IMR-90 (cell line): ENCODE measurements at regions not wholly inside any gene's neighbourhood (a gene's known extent, or its start where the extent isn't known, plus 50 kb on each side); places are given as distances from the start of the nearest gene placed in this dataset.

Experiments
- ATAC-seq: fragments of 200-7000 bp; cut with Tn5 transposase; 2 replicates; pipeline ENCODE4 v1.9.1; 2020; ENCODE audit warnings: low read depth, mild to moderate bottlenecking, moderate library complexity
- BruUV-seq: library from RNA; stranded (reverse); fragments of 400-500 nt; replicated peaks from 2 replicates; lab custom pipeline; 2021; lab: Mats Ljungman, UMichigan
- CTCF ChIA-PET: fragments of 300-600 bp; formaldehyde crosslinking; extraction: SDS; loops from one replicate; lab custom pipeline; 2021; ENCODE audit warnings: antibody characterized with exemption; lab: Yijun Ruan, JAX
- POLR2A ChIA-PET: fragments of 300-600 bp; sonication (Branson Sonifier 250); formaldehyde crosslinking; loops from one replicate; lab custom pipeline; 2022; ENCODE audit warnings: antibody characterized with exemption; ENCODE audit not compliant: unreplicated experiment; lab: Charles Lee
- DNase-seq: peaks from one replicate; pipeline ENCODE4 v3.0.0; 2013
- H2AFZ ChIP-seq: replicated peaks from 2 replicates; pipeline ENCODE3; 2013; ENCODE audit warnings: low read length, mild to moderate bottlenecking; ENCODE audit not compliant: poor library complexity
- H2AK5ac ChIP-seq: 2 replicates; pipeline ENCODE4 v1.6.1; 2013; ENCODE audit warnings: low read depth, low read length, inconsistent platforms
- H2AK9ac ChIP-seq: replicated peaks from 2 replicates; pipeline ENCODE3; 2013; ENCODE audit warnings: mild to moderate bottlenecking, low read depth, low read length, moderate library complexity; ENCODE audit not compliant: poor library complexity
- H2BK120ac ChIP-seq: 2 replicates; pipeline ENCODE4 v1.6.1; 2013; ENCODE audit warnings: low read depth, low read length, inconsistent platforms
- H2BK15ac ChIP-seq: 3 replicates; pipeline ENCODE4 v1.6.1; 2013; ENCODE audit warnings: low read depth, low read length, inconsistent platforms
- H2BK20ac ChIP-seq: 2 replicates; pipeline ENCODE4 v1.6.1; 2013; ENCODE audit warnings: low read depth, mild to moderate bottlenecking, inconsistent platforms, low read length, moderate library complexity
- H2BK5ac ChIP-seq: 2 replicates; pipeline ENCODE4 v1.6.1; 2013; ENCODE audit warnings: mild to moderate bottlenecking, low read depth, low read length, inconsistent platforms; ENCODE audit not compliant: poor library complexity, severe bottlenecking
- H3K14ac ChIP-seq: replicated peaks from 2 replicates; pipeline ENCODE4 v1.6.1; 2013; ENCODE audit warnings: low read depth, low read length, inconsistent platforms
- H3K18ac ChIP-seq: 2 replicates; pipeline ENCODE4 v1.6.1; 2013; ENCODE audit warnings: low read depth, low read length, control low read depth
- H3K23ac ChIP-seq: 2 replicates; pipeline ENCODE4 v1.6.1; 2013; ENCODE audit warnings: low read depth, low read length, inconsistent platforms
- H3K27ac ChIP-seq: 2 replicates; pipeline ENCODE4 v1.5.1; 2013; ENCODE audit warnings: mild to moderate bottlenecking, control low read depth, low read length; ENCODE audit not compliant: insufficient read depth
- H3K27me3 ChIP-seq: 2 replicates; pipeline ENCODE4 v1.6.1; 2013; ENCODE audit warnings: low read length; ENCODE audit not compliant: control insufficient read depth, insufficient read depth
- H3K36me3 ChIP-seq: 2 replicates; pipeline ENCODE4 v1.6.1; 2013; ENCODE audit warnings: low read length, mixed read lengths; ENCODE audit not compliant: control insufficient read depth, insufficient read depth
- H3K4ac ChIP-seq: 2 replicates; pipeline ENCODE4 v1.6.1; 2013; ENCODE audit warnings: low read depth, low read length, inconsistent platforms
- H3K4me1 ChIP-seq: 2 replicates; pipeline ENCODE4 v1.6.1; 2013; ENCODE audit warnings: low read length, mixed read lengths; ENCODE audit not compliant: control insufficient read depth, insufficient read depth
- H3K4me2 ChIP-seq: 2 replicates; pipeline ENCODE4 v1.6.1; 2013; ENCODE audit warnings: low read depth, mild to moderate bottlenecking, control low read depth, low read length, moderate library complexity
- H3K4me3 ChIP-seq: 2 replicates; pipeline ENCODE4 v1.5.1; 2013; ENCODE audit warnings: low read depth, mild to moderate bottlenecking, control low read depth, low read length, moderate library complexity; ENCODE audit not compliant: insufficient read depth
- H3K56ac ChIP-seq: 2 replicates; pipeline ENCODE4 v1.6.1; 2013; ENCODE audit warnings: low read length, inconsistent platforms; ENCODE audit not compliant: insufficient read depth; ENCODE audit errors: extremely low read depth
- H3K79me1 ChIP-seq, 2 experiments: 2 replicates each; pipeline ENCODE4 v1.6.1; 2013; ENCODE audit warnings: low read length in 2 of 2, inconsistent platforms in 1 of 2, low read depth in 1 of 2
- H3K9ac ChIP-seq: 2 replicates; pipeline ENCODE4 v1.6.1; 2013; ENCODE audit warnings: low read depth, low read length, control low read depth
- H3K9me1 ChIP-seq: 2 replicates; pipeline ENCODE4 v1.6.1; 2013; ENCODE audit warnings: low read length, inconsistent platforms; ENCODE audit not compliant: insufficient read depth
- H3K9me3 ChIP-seq: 2 replicates; pipeline ENCODE4 v1.6.1; 2013; ENCODE audit warnings: low read length; ENCODE audit not compliant: control insufficient read depth, insufficient read depth
- H4K20me1 ChIP-seq: 2 replicates; pipeline ENCODE4 v1.6.1; 2013; ENCODE audit warnings: low read length, inconsistent platforms; ENCODE audit not compliant: insufficient read depth
- H4K5ac ChIP-seq: 2 replicates; pipeline ENCODE4 v1.6.1; 2013; ENCODE audit warnings: mild to moderate bottlenecking, low read depth, low read length, control low read depth
- H4K8ac ChIP-seq, 2 experiments: 2 replicates each; pipeline ENCODE4 v1.6.1; 2013; ENCODE audit warnings: low read depth in 2 of 2, low read length in 2 of 2, control low read depth in 1 of 2, inconsistent platforms in 1 of 2
- H4K91ac ChIP-seq: 2 replicates; pipeline ENCODE4 v1.6.1; 2013; ENCODE audit warnings: low read depth, low read length, inconsistent platforms; ENCODE audit not compliant: insufficient read depth
- ELK1 ChIP-seq: fragments of 150-350 bp; IDR thresholded peaks from 2 replicates; pipeline ENCODE4 v1.6.1; 2016; ENCODE audit warnings: low read depth, mild to moderate bottlenecking, low read length, moderate library complexity, borderline replicate concordance
- MAFK ChIP-seq: IDR thresholded peaks from 2 replicates; pipeline ENCODE4 v1.6.1; 2012; ENCODE audit warnings: low read depth, low read length, improper control_type of control experiment
- WGBS, 2 experiments: methylation state at CpG; one replicate each; pipeline versions ENCODE4 v1.1.5 to v1.1.7; 2013; ENCODE audit warnings: missing lambda C conversion rate in 2 of 2; ENCODE audit not compliant: insufficient read length in 1 of 2; ENCODE audit errors: extremely low coverage in 2 of 2; 5-methylcytosine and 5-hydroxymethylcytosine counted together
- dilution Hi-C: fragments of 300-500 bp; cut with HindIII; formaldehyde crosslinking; loops from one replicate; pipeline ENCODE4 v1.14.3; 2018; ENCODE audit warnings: low sequenced_read_pairs; ENCODE audit not compliant: unreplicated experiment
- in situ Hi-C: fragments of 300-500 bp; cut with MboI; formaldehyde crosslinking; loops from 3 replicates; pipeline ENCODE4 v1.14.3; 2019; ENCODE audit warnings: low sequenced_read_pairs, inconsistent platforms, mixed read lengths
- intact Hi-C: fragments of 100-400 bp; cut with micrococcal nuclease; formaldehyde crosslinking; loops from 2 replicates; pipeline ENCODE4 v1.10.0; 2022

GRCh38 chr5:152466085-152466745 is 61.1 kb upstream of the NMUR2 start:
- H2BK15ac ChIP-seq: no peak overlapping the region
- in situ Hi-C loops (no loop called here), intact Hi-C loops (no loop called here), dilution Hi-C loops (no loop called here)
- DNase-seq: no peak
- ChIA-PET POLR2A (no interaction called here), CTCF (no interaction called here)
- no peak overlapping the region for H3K4ac ChIP-seq
- no peak overlapping the region for H2AK5ac ChIP-seq
- ATAC-seq: no peak
- H2BK5ac ChIP-seq: no peak overlapping the region
- H4K20me1 ChIP-seq: no peaks in the 10 kb centered on the region
- H2AK9ac ChIP-seq: no peak overlapping the region
- H2BK120ac ChIP-seq: no peak overlapping the region
- no peak overlapping the region for H4K8ac ChIP-seq
- H3K4me2 ChIP-seq: no peak overlapping the region
- no peak overlapping the region for H2BK20ac ChIP-seq
- TF ChIP-seq ELK1 (no peak), MAFK (no peak)
- H3K9me1 ChIP-seq: no peaks in the 10 kb centered on the region
- no peaks in the 10 kb centered on the region for H3K79me1 ChIP-seq
- H4K5ac ChIP-seq: no peak overlapping the region
- H3K9ac ChIP-seq: no peak overlapping the region
- no CpG with 5 or more reads among the region's 3 CpGs for WGBS, 2 experiments
- H3K14ac ChIP-seq: no peak overlapping the region
- no peaks in the 10 kb centered on the region for H3K36me3 ChIP-seq
- no peak overlapping the region for H3K56ac ChIP-seq
- H3K9me3 ChIP-seq: 0 out of 2 replicates have a peak, but pooled peaks cover 3% of the 10 kb centered on the region
- no TSS peak for BruUV-seq
- no peak overlapping the region for H3K27ac ChIP-seq
- H3K23ac ChIP-seq: no peak overlapping the region
- no peak overlapping the region for H3K18ac ChIP-seq
- H4K91ac ChIP-seq: no peak overlapping the region
- H3K27me3 ChIP-seq: no peaks in the 10 kb centered on the region
- H2AFZ ChIP-seq: no peak overlapping the region
- H3K4me3 ChIP-seq: no peak overlapping the region
- no peaks in the 10 kb centered on the region for H3K4me1 ChIP-seq
